M059J (cell line): ENCODE measurements at regions not wholly inside any gene's neighbourhood (a gene's known extent, or its start where the extent isn't known, plus 50 kb on each side); places are given as distances from the start of the nearest gene placed in this dataset.
A peak's percentile ranks its signal among the peaks of the same experiment; 100 is the strongest.

Experiments
- DNase-seq: peaks from one replicate; pipeline ENCODE4 v3.0.0-alpha.2; 2012; ENCODE audit warnings: low read depth

GRCh38 chr7:106775975-106776607 lies 89.0 kb upstream of the PIK3CG start:
- DNase-seq: no peak

DNA sequence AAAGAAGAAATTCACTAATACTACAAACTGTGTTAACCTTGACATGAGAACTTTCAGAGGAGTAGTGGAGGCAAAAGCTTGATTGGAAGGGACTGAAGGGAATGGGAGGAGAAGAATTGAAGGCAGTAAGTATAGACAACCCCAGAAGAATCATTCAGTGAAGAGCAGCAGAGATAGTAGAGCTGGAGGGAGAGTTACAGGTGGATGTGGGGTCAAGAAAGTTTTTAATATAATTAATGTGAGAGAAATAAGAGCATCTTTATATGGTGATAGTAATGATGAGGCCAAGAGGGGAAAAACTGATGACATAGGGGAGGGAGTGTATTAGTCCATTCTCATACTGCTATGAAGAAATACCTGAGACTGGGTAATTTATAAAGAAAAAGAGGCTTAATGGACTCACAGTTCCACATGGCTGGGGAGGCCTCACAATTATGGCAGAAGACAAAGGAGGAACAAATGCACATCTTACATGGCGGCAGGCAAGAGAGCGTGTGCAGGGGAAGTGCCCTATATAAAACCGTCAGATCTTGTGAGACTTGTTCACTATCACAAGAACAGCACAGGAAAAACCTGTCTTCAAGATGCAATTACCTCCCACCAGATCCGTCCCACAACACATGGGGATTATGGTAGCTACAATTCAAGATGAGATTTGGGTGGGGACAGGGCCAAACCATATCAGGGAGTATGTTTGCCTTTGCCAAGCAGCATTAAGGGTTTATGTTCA lies 88.3 kb upstream of the PIK3CG start:
- no peak for DNase-seq

GRCh38 chr7:106777674-106778299 lies 87.3 kb upstream of the PIK3CG start:
- no peak for DNase-seq

DNA sequence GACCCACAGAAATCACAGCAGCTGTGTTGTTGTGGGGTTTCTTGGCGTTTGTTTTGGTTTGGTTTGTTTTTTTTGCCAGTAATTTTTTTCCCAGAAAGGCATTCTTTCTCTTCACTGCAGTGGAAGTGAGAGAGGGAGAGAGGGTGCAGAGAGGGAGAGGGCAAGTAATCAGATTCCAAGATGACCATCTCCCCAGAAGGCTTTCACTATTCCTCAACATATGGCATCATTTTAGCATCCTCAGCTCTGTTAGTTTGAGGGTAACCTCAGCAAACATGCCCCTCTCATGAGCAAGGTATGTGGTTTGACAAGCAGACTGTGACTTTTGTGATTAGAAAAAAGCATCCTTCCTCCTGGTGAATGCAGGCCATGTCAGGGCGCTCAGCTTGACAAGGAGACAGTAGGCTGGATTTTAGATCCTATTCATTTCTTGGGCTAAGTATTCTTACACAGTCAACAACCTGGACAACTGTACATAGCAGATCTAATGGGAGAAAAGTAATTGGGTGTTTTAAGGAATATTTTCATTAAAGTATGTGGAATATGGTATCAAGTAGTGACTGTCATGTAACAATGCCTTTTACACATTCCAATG lies 86.3 kb upstream of the PIK3CG start:
- DNase-seq: peak; percentile 45

GRCh38 chr7:106779877-106780276 lies 85.2 kb upstream of the PIK3CG start:
- DNase-seq: peak; percentile 75

GRCh38 chr7:106781007-106781406 lies 84.1 kb upstream of the PIK3CG start:
- no peak for DNase-seq

DNA sequence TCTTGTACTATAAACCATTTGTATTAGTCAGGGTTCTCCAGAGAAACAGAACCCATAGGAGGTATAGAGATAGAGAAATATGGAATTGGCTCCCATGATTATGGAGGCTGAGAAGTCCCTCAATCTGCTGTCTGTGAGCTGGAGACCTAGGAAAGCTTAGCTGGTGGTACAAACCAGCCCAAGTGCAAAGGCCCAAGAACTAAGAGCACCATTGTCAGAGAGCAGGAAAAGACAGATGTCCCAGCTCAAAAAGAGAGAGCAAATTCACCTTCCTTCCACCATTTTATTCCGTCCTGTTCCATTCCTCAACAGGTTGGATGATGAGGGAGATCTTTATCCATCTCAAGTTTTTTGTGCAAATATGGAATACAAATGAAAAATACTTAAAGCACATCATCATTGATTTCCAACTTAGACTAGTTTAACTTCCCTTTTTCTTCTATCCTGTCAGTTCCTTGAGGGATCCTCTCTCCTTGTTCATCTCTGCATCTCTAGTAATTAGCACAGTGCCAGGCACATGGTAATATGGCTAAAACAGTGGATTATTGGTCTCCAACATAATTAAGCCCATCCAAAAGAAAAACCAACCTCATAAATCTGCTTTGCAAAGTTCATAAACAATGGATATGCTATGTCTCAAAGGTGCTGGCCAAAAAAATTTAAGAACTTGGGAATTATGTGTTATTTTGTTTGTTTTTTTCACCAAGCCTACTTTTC lies 83.1 kb upstream of the PIK3CG start:
- DNase-seq: no peak

GRCh38 chr7:106783286-106783685 lies 81.8 kb upstream of the PIK3CG start:
- DNase-seq: no peak

DNA sequence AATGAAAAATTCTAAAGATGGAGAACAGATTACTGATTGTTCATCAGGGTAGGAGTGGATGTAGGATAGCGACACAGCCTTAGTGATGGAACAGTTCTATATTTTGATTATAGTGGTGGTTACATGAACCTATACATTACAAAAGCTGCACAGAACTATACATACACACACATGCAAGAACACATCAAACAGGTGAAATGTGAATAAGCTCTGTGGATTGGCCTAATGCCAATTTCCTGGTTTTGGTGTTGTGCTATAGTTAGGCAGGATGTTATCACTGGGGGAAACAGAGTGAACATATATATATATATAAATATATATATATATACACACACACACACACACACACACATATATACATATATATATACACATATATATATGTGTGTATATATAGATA lies 76.4 kb upstream of the PIK3CG start:
- DNase-seq: no peak

DNA sequence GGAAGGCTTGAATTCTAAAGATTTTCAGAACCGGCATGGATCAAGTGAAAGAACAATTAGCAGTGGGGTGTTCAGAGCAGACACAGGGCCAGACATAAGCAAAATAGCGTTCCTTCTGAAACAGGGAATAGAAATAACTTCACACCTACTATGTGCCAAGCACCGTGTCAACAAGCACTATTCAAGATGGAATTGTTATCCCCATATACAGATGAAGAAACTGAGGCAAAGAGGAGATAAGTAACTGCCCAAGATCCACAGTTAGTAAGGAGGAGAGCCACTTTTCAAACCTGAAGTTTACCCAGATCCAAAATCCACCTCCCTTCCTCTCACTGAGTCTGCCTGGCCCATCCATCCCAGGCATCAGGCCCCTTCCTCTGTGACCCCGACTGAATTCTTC lies 73.6 kb upstream of the PIK3CG start:
- no peak for DNase-seq

GRCh38 chr7:106792233-106792926 lies 72.7 kb upstream of the PIK3CG start:
- peak; percentile 79 for DNase-seq

- peak; percentile 54 for DNase-seq
Observed at GRCh38 chr7:106793015-106793975, 71.8 kb upstream of the PIK3CG start.

DNA sequence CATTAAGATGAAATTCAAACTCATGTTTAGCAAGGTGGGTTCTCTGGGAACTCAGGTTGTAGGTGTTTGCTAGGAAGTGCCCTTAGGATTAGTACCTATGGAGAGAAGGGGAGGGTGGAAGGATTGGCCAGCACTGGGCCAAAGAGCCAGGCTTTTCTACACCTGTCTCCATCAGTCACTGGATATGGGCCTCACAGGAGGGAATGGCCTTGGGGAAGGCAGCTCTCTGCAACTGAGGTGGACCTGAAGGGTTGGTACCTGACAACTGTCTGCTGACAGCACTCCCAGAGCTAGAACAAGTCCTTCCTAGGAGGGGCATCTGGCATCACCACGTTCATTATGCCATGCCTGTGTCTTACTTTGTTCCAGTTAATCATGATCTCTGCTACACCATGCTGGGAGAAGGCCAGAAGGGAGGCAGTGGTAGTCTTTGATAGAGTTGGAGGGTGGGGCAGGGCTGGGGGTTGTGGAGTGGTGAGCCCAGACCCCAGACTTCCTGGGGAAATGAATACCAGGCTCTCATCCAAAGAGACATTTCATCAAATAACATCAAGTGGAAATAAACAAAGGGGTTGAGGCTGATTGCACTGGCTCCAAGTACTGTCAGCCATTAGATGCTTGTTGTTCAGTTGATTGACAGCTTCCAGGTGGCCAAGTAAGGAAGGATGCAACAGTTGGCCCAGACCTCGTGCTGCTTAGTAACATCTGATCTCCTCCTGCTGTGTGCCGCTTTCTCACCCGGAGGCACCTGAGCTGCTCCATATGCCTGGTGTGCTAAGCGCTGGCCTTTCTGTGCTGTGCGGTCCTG lies 70.6 kb upstream of the PIK3CG start:
- no peak for DNase-seq

- DNase-seq: no peak
Observed at GRCh38 chr7:106795084-106795876, 69.8 kb upstream of the PIK3CG start.

GRCh38 chr7:106795877-106796231 lies 69.2 kb upstream of the PIK3CG start:
- no peak for DNase-seq

- no peak for DNase-seq
Observed at GRCh38 chr7:106797937-106798336, 67.1 kb upstream of the PIK3CG start.

- DNase-seq: no peak
Observed at GRCh38 chr7:106802589-106802988, 62.5 kb upstream of the PIK3CG start.

DNA sequence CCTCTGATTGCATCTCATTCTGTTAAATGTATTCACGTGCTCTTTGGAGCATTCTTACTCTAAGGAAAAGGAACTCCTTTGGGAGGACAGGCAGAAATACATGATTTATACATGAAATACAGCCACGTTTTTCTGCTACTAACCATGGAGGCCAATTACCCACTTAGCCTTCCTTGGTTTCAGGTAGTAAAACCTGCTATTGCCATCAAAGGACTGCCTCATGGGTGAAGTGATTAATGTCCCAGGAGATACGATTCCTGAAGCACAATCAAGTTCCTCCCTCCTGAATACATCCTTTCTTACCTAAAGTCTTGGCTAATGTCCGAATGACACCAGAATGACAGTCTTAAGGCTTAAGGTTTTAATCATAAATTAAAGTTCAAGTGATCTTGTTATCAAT lies 58.5 kb upstream of the PIK3CG start:
- DNase-seq: no peak

GRCh38 chr7:106807474-106807873 lies 57.6 kb upstream of the PIK3CG start:
- no peak for DNase-seq
